H9 (cell line): ENCODE measurements at regions not wholly inside any gene's neighbourhood (a gene's known extent, or its start where the extent isn't known, plus 50 kb on each side); places are given as distances from the start of the nearest gene placed in this dataset.

Source experiments
- DNase-seq: peaks from one replicate; pipeline ENCODE4 v3.0.0-alpha.2; 2017
- H2AFZ ChIP-seq: one replicate; pipeline ENCODE4 v1.6.1; 2013; ENCODE audit warnings: mild to moderate bottlenecking, low read length, control low read depth, moderate library complexity
- H2AK5ac ChIP-seq: 2 replicates; pipeline ENCODE4 v1.6.1; 2013; ENCODE audit warnings: low read length, control low read depth, mixed read lengths; ENCODE audit not compliant: insufficient read length
- H2BK120ac ChIP-seq: one replicate; pipeline ENCODE4 v1.6.1; 2013; ENCODE audit warnings: low read depth, mild to moderate bottlenecking, low read length, control low read depth, inconsistent platforms; ENCODE audit not compliant: poor library complexity, severe bottlenecking
- H2BK12ac ChIP-seq: 2 replicates; pipeline ENCODE4 v1.6.1; 2013; ENCODE audit warnings: low read length, control low read depth, mixed read lengths, low read depth; ENCODE audit not compliant: insufficient read length
- H2BK15ac ChIP-seq: 2 replicates; pipeline ENCODE4 v1.6.1; 2013; ENCODE audit warnings: low read depth, low read length, control low read depth
- H2BK20ac ChIP-seq: one replicate; pipeline ENCODE4 v1.6.1; 2013; ENCODE audit warnings: low read depth, mild to moderate bottlenecking, low read length, control low read depth, inconsistent platforms; ENCODE audit not compliant: poor library complexity, severe bottlenecking
- H2BK5ac ChIP-seq: 2 replicates; pipeline ENCODE4 v1.6.1; 2013; ENCODE audit warnings: low read length, control low read depth, mixed read lengths; ENCODE audit not compliant: insufficient read length
- H3K14ac ChIP-seq: 2 replicates; pipeline ENCODE4 v1.6.1; 2013; ENCODE audit warnings: low read length, control low read depth; ENCODE audit not compliant: insufficient read depth
- H3K18ac ChIP-seq: 2 replicates; pipeline ENCODE4 v1.6.1; 2013; ENCODE audit warnings: low read depth, mild to moderate bottlenecking, mixed read lengths, low read length, control low read depth; ENCODE audit not compliant: insufficient read length
- H3K23ac ChIP-seq: 2 replicates; pipeline ENCODE4 v1.6.1; 2013; ENCODE audit warnings: low read length, control low read depth, mixed read lengths, low read depth; ENCODE audit not compliant: insufficient read length
- H3K23me2 ChIP-seq: 2 replicates; pipeline ENCODE4 v1.6.1; 2013; ENCODE audit warnings: low read depth, mild to moderate bottlenecking, mixed read lengths, low read length, control low read depth; ENCODE audit not compliant: insufficient read length, poor library complexity, severe bottlenecking
- H3K27ac ChIP-seq: 2 replicates; pipeline ENCODE4 v1.5.1; 2013; ENCODE audit warnings: low read length, control low read depth, mixed read lengths, low read depth; ENCODE audit not compliant: insufficient read length
- H3K27me3 ChIP-seq: 2 replicates; pipeline ENCODE4 v1.6.1; 2013; ENCODE audit warnings: low read length, control low read depth, inconsistent platforms; ENCODE audit not compliant: insufficient read depth
- H3K4ac ChIP-seq: 2 replicates; pipeline ENCODE4 v1.6.1; 2013; ENCODE audit warnings: low read depth, mild to moderate bottlenecking, control low read depth, inconsistent platforms, low read length, moderate library complexity
- H3K4me1 ChIP-seq: 2 replicates; pipeline ENCODE4 v1.6.1; 2013; ENCODE audit warnings: low read length, control low read depth, inconsistent platforms; ENCODE audit not compliant: insufficient read depth
- H3K4me2 ChIP-seq: 2 replicates; pipeline ENCODE4 v1.6.1; 2013; ENCODE audit warnings: low read length, control low read depth, mixed read lengths; ENCODE audit not compliant: insufficient read length, insufficient read depth
- H3K56ac ChIP-seq: 2 replicates; pipeline ENCODE4 v1.6.1; 2013; ENCODE audit warnings: low read depth, mild to moderate bottlenecking, mixed read lengths, low read length, control low read depth; ENCODE audit not compliant: insufficient read length
- H3K79me1 ChIP-seq: 2 replicates; pipeline ENCODE4 v1.6.1; 2013; ENCODE audit warnings: low read depth, mild to moderate bottlenecking, moderate library complexity, low read length, control low read depth, inconsistent platforms; ENCODE audit not compliant: insufficient read depth, poor library complexity, severe bottlenecking
- H3K79me2 ChIP-seq: 2 replicates; pipeline ENCODE4 v1.6.1; 2013; ENCODE audit warnings: low read length, control low read depth, inconsistent platforms; ENCODE audit not compliant: insufficient read depth
- H3K9ac ChIP-seq: 2 replicates; pipeline ENCODE4 v1.6.1; 2013; ENCODE audit warnings: low read length, control low read depth, mixed read lengths; ENCODE audit not compliant: insufficient read length; ENCODE audit errors: extremely low read depth
- H3K9me3 ChIP-seq: one replicate; pipeline ENCODE4 v1.6.1; 2013; ENCODE audit warnings: low read depth, low read length, inconsistent platforms; ENCODE audit not compliant: control insufficient read depth
- H3T11ph ChIP-seq: one replicate; pipeline ENCODE4 v1.6.1; 2013; ENCODE audit warnings: mild to moderate bottlenecking, low read length, control low read depth, inconsistent platforms
- H4K20me1 ChIP-seq: one replicate; pipeline ENCODE4 v1.6.1; 2013; ENCODE audit not compliant: control insufficient read depth, insufficient read length, insufficient read depth
- H4K5ac ChIP-seq: 2 replicates; pipeline ENCODE4 v1.6.1; 2013; ENCODE audit warnings: low read depth, mild to moderate bottlenecking, mixed read lengths, low read length, control low read depth; ENCODE audit not compliant: insufficient read length
- H4K8ac ChIP-seq: replicated peaks from 2 replicates; pipeline ENCODE4 v1.6.1; 2013; ENCODE audit warnings: low read length, control low read depth, mixed read lengths, low read depth; ENCODE audit not compliant: insufficient read length
- H4K91ac ChIP-seq: 2 replicates; pipeline ENCODE4 v1.6.1; 2013; ENCODE audit warnings: low read depth, mild to moderate bottlenecking, moderate library complexity, mixed read lengths, low read length, control low read depth; ENCODE audit not compliant: insufficient read length
- H3K27ac Mint-ChIP-seq, 3 experiments: 2 replicates in 2 of 3; 3 replicates in 1 of 3; pipeline ENCODE4 v1.8.0; 2020 to 2021; ENCODE audit warnings: mixed read lengths in 3 of 3, mild to moderate bottlenecking in 1 of 3, moderate library complexity in 1 of 3
- H3K27me3 Mint-ChIP-seq: 2 replicates; pipeline ENCODE4 v1.8.0; 2021; ENCODE audit warnings: low read depth, mild to moderate bottlenecking, moderate library complexity, mixed read lengths
- H3K36me3 Mint-ChIP-seq, 3 experiments: 2 replicates in 2 of 3; 3 replicates in 1 of 3; pipeline ENCODE4 v1.8.0; 2020 to 2021; ENCODE audit warnings: low read depth in 3 of 3, mixed read lengths in 3 of 3; ENCODE audit not compliant: insufficient read depth in 1 of 3
- H3K4me1 Mint-ChIP-seq, 2 experiments: 2 replicates each; pipeline ENCODE4 v1.8.0; 2020; ENCODE audit warnings: mixed read lengths in 2 of 2
- H3K4me3 Mint-ChIP-seq, 2 experiments: 2 replicates in 1 of 2; 3 replicates in 1 of 2; pipeline ENCODE4 v1.8.0; 2020 to 2021; ENCODE audit warnings: mild to moderate bottlenecking in 2 of 2, mixed read lengths in 2 of 2, moderate library complexity in 1 of 2
- H3K9me3 Mint-ChIP-seq, 2 experiments: 2 replicates in 1 of 2; 3 replicates in 1 of 2; pipeline ENCODE4 v1.8.0; 2020; ENCODE audit warnings: mild to moderate bottlenecking in 2 of 2, mixed read lengths in 2 of 2, moderate library complexity in 1 of 2
- WGBS: extraction: QIAGEN DNeasy Blood & Tissue Kit; methylation state at CpG from one replicate; pipeline ENCODE4 v1.1.7; 2013; ENCODE audit warnings: missing lambda C conversion rate, low lambda C conversion rate, mixed read lengths; ENCODE audit not compliant: insufficient read length; ENCODE audit errors: extremely low coverage; 5-methylcytosine and 5-hydroxymethylcytosine counted together
- TF ChIP-seq, protein P1 (sequence below): fragments of 200-600 bp; sonication (generic); conservative IDR thresholded peaks from 3 replicates; pipeline ENCODE4 v1.8.0; 2021; ENCODE audit warnings: antibody characterized with exemption, mild to moderate bottlenecking

GRCh38 chr11:100632941-100633452 is 54.1 kb upstream of the ARHGAP42 start:
- Histone ChIP-seq H3K4me2 (no peak overlapping the region), H2AK5ac (no peak overlapping the region)
- DNase-seq: no peak

More at GRCh38 chr11:100632941-100633452, 54.1 kb upstream of the ARHGAP42 start:
- no peak overlapping the region for H2AFZ ChIP-seq
- no peaks in the 10 kb centered on the region for H3K27me3 Mint-ChIP-seq
- no peak overlapping the region for H3K4ac ChIP-seq
- H4K5ac ChIP-seq: no peak overlapping the region
- no peaks in the 10 kb centered on the region for H3K9me3 ChIP-seq
- no peak overlapping the region for H2BK5ac ChIP-seq
- H2BK120ac ChIP-seq: no peak overlapping the region
- no peak overlapping the region for H2BK15ac ChIP-seq
- no peak overlapping the region for H3K18ac ChIP-seq
- no peak overlapping the region for H3K4me3 Mint-ChIP-seq
- H3K14ac ChIP-seq: no peak overlapping the region
- peak overlapping the region; percentile 6 for H2BK20ac ChIP-seq
- H3K23me2 ChIP-seq: no peaks in the 10 kb centered on the region
- H3K27ac ChIP-seq: no peak overlapping the region
- H4K8ac ChIP-seq: no peak overlapping the region
- no peaks in the 10 kb centered on the region for H4K20me1 ChIP-seq
- H3K36me3 Mint-ChIP-seq: no peaks in the 10 kb centered on the region; a peak in 1 of 7 replicates
- no peak overlapping the region for H3K23ac ChIP-seq
- H4K91ac ChIP-seq: no peak overlapping the region
- H3K9ac ChIP-seq: no peak overlapping the region
- H3K4me1 ChIP-seq: no peaks in the 10 kb centered on the region
- H3K27me3 ChIP-seq: no peaks in the 10 kb centered on the region
- H3T11ph ChIP-seq: no peak overlapping the region
- TF ChIP-seq, protein P1, sequence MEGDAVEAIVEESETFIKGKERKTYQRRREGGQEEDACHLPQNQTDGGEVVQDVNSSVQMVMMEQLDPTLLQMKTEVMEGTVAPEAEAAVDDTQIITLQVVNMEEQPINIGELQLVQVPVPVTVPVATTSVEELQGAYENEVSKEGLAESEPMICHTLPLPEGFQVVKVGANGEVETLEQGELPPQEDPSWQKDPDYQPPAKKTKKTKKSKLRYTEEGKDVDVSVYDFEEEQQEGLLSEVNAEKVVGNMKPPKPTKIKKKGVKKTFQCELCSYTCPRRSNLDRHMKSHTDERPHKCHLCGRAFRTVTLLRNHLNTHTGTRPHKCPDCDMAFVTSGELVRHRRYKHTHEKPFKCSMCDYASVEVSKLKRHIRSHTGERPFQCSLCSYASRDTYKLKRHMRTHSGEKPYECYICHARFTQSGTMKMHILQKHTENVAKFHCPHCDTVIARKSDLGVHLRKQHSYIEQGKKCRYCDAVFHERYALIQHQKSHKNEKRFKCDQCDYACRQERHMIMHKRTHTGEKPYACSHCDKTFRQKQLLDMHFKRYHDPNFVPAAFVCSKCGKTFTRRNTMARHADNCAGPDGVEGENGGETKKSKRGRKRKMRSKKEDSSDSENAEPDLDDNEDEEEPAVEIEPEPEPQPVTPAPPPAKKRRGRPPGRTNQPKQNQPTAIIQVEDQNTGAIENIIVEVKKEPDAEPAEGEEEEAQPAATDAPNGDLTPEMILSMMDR: no peak
- peaks cover 6 to 11% of the 10 kb centered on the region in 2 experiments; a peak in 3 of 4 replicates for H3K4me1 Mint-ChIP-seq
- no peak overlapping the region for H2BK12ac ChIP-seq
- no peaks in the 10 kb centered on the region for H3K79me2 ChIP-seq
- no peaks in the 10 kb centered on the region for H3K9me3 Mint-ChIP-seq
- H3K56ac ChIP-seq: no peak overlapping the region
- no peaks in the 10 kb centered on the region for H3K79me1 ChIP-seq
- no CpG with 5 or more reads among the region's 5 CpGs for WGBS
- no peak overlapping the region; a peak in 2 of 7 replicates for H3K27ac Mint-ChIP-seq
